ENCODE measurements at regions not wholly inside any gene's neighbourhood (a gene's known extent, or its start where the extent isn't known, plus 50 kb on each side); places are given as distances from the start of the nearest gene placed in this dataset.

DNA sequence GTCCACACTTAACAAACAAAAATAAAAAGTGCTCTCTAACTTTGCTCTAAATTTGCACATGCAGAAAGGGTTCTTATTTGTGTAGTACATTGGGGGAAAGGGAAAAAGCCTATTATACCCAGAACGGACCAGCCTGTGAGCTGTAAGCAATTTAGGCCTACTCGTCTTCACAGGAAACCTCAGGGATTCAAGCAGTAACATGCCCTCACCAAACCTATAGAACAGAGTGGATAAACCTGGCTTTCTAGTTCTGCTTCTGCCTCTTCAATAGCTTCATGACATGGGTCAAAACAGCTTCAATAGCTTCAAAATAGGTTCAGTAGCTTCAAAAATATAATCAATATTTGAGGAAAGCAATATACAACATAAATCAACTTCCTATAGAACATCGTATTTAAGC lies 163.7 kb downstream of the ARL4A start:
- Histone ChIP-seq H2AFZ (ENCODE audit: low read depth, low read length) (no peak overlapping the region), H4K20me1 (ENCODE audit: insufficient read depth, low read length) (no peaks in the 10 kb centered on the region), H3K4me2 (ENCODE audit: low read length) (no peak overlapping the region), H3K36me3 (replicated peaks; ENCODE audit: low read depth, low read length) (no peaks in the 10 kb centered on the region), H3K27ac (ENCODE audit: low read length) (no peak overlapping the region), H3K4me1 (ENCODE audit: low read length) (no peaks in the 10 kb centered on the region), H3K9me3 (ENCODE audit: insufficient read depth, low read length) (no peaks in the 10 kb centered on the region), H3K27me3 (ENCODE audit: low read depth, low read length) (no peaks in the 10 kb centered on the region), H3K4me3 (ENCODE audit: low read length) (no peak overlapping the region), H3K79me2 (ENCODE audit: low read length) (no peaks in the 10 kb centered on the region), H3K9ac (ENCODE audit: low read length) (no peak overlapping the region)
- no peak for TF ChIP-seq EZH2phosphoT487 (IDR thresholded peaks at IDR 0.05; ENCODE audit: low read depth)
- TF ChIP-seq, protein P1, sequence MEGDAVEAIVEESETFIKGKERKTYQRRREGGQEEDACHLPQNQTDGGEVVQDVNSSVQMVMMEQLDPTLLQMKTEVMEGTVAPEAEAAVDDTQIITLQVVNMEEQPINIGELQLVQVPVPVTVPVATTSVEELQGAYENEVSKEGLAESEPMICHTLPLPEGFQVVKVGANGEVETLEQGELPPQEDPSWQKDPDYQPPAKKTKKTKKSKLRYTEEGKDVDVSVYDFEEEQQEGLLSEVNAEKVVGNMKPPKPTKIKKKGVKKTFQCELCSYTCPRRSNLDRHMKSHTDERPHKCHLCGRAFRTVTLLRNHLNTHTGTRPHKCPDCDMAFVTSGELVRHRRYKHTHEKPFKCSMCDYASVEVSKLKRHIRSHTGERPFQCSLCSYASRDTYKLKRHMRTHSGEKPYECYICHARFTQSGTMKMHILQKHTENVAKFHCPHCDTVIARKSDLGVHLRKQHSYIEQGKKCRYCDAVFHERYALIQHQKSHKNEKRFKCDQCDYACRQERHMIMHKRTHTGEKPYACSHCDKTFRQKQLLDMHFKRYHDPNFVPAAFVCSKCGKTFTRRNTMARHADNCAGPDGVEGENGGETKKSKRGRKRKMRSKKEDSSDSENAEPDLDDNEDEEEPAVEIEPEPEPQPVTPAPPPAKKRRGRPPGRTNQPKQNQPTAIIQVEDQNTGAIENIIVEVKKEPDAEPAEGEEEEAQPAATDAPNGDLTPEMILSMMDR (IDR thresholded peaks at IDR 0.05; ENCODE audit: low read depth, low read length), result no peak

DNA sequence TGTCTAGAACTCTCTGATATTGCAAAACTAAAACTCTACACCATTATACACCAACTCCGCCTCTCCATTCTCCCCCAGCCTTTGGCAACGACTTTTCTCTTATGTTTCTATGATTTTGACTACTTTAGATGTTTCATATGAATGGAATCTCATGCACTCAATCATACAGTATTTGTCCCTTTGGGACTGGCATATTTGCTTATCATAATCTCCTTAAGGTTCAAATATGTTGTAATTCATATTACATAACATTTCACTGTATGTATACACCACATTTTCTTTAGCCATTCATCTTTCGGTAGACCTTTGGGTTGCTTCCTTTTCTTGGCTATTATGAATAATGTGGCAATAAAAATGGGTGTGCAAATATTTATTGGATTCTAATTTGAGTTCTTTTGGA lies 164.4 kb downstream of the ARL4A start:
- Histone ChIP-seq H3K36me3 (replicated peaks; ENCODE audit: low read depth, low read length) (no peaks in the 10 kb centered on the region), H4K20me1 (ENCODE audit: insufficient read depth, low read length) (no peaks in the 10 kb centered on the region)

DNA sequence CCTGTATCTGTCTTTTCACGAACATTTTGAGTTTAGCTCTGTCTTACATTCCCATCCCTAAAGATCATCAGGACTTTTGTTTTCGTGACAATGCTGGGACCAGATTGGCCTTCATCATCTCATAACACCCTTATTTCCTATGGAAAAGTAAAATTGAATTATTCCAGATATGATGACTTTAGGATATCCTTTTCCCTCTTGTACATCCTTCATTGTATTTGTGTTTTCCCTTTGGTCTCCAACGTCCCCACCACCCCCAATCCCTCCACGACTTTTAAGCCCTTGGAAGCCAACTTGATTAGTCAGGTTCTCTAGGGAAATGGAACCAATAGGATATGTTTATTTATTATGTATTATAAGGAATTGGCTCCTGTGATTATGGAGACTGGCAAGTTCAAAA lies 167.6 kb downstream of the ARL4A start:
- H2AFZ ChIP-seq (ENCODE audit: low read depth, low read length), result no peak overlapping the region
- H3K27ac ChIP-seq (ENCODE audit: low read length), result no peak overlapping the region
- H3K9me3 ChIP-seq (ENCODE audit: insufficient read depth, low read length), result no peaks in the 10 kb centered on the region
- TF ChIP-seq, protein P1 (IDR thresholded peaks at IDR 0.05; ENCODE audit: low read depth, low read length), result no peak
- TF ChIP-seq EZH2phosphoT487 (IDR thresholded peaks at IDR 0.05; ENCODE audit: low read depth), result no peak
- H3K79me2 ChIP-seq (ENCODE audit: low read length), result no peaks in the 10 kb centered on the region
- H3K4me2 ChIP-seq (ENCODE audit: low read length), result no peak overlapping the region
- H4K20me1 ChIP-seq (ENCODE audit: insufficient read depth, low read length), result no peaks in the 10 kb centered on the region
- H3K9ac ChIP-seq (ENCODE audit: low read length), result no peak overlapping the region
- no peaks in the 10 kb centered on the region for H3K27me3 ChIP-seq (ENCODE audit: low read depth, low read length)
- H3K4me1 ChIP-seq (ENCODE audit: low read length), result no peaks in the 10 kb centered on the region
- no peak overlapping the region for H3K4me3 ChIP-seq (ENCODE audit: low read length)
- no peaks in the 10 kb centered on the region for H3K36me3 ChIP-seq (replicated peaks; ENCODE audit: low read depth, low read length)

More for the DNA sequence above, 164.4 kb downstream of the ARL4A start:
- Histone ChIP-seq H2AFZ (ENCODE audit: low read depth, low read length) (no peak overlapping the region), H3K27me3 (ENCODE audit: low read depth, low read length) (no peaks in the 10 kb centered on the region), H3K4me2 (ENCODE audit: low read length) (no peak overlapping the region), H3K79me2 (ENCODE audit: low read length) (no peaks in the 10 kb centered on the region), H3K4me3 (ENCODE audit: low read length) (no peak overlapping the region), H3K9me3 (ENCODE audit: insufficient read depth, low read length) (no peaks in the 10 kb centered on the region), H3K4me1 (ENCODE audit: low read length) (no peaks in the 10 kb centered on the region), H3K27ac (ENCODE audit: low read length) (no peak overlapping the region), H3K9ac (ENCODE audit: low read length) (no peak overlapping the region)
- TF ChIP-seq, protein P1 (IDR thresholded peaks at IDR 0.05; ENCODE audit: low read depth, low read length), result no peak
- no peak for TF ChIP-seq EZH2phosphoT487 (IDR thresholded peaks at IDR 0.05; ENCODE audit: low read depth)

DNA sequence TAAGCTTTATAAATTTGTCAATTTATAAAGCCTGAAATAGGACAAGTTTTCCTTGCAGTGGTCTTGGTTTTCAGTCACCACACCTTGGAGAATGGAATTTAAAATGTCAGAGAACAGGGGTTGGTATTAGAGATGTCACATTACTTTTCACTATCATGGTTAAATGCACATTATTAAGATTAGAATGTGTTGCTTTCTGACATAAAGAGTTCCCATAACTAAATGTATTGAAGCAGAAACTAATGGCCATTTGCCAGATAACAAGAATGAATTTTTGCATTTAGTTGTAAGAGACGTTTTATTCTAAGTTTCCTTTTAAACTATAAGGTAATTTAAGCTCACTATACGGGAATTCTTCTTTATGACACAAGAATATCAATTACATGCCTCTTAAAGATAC lies 172.3 kb downstream of the ARL4A start:
- H4K20me1 ChIP-seq (ENCODE audit: insufficient read depth, low read length), result no peaks in the 10 kb centered on the region
- H3K4me1 ChIP-seq (ENCODE audit: low read length), result no peaks in the 10 kb centered on the region
- no peak overlapping the region for H3K27ac ChIP-seq (ENCODE audit: low read length)
- TF ChIP-seq, protein P1 (IDR thresholded peaks at IDR 0.05; ENCODE audit: low read depth, low read length), result no peak
- TF ChIP-seq EZH2phosphoT487 (IDR thresholded peaks at IDR 0.05; ENCODE audit: low read depth), result no peak
- H3K4me2 ChIP-seq (ENCODE audit: low read length), result no peak overlapping the region
- no peaks in the 10 kb centered on the region for H3K36me3 ChIP-seq (replicated peaks; ENCODE audit: low read depth, low read length)
- no peak overlapping the region for H2AFZ ChIP-seq (ENCODE audit: low read depth, low read length)
- no peaks in the 10 kb centered on the region for H3K27me3 ChIP-seq (ENCODE audit: low read depth, low read length)
- H3K9me3 ChIP-seq (ENCODE audit: insufficient read depth, low read length), result no peaks in the 10 kb centered on the region
- H3K79me2 ChIP-seq (ENCODE audit: low read length), result no peaks in the 10 kb centered on the region
- no peak overlapping the region for H3K9ac ChIP-seq (ENCODE audit: low read length)
- no peak overlapping the region for H3K4me3 ChIP-seq (ENCODE audit: low read length)

Measured in OCI-LY3 (cell line).